Vagina (tissue), 2 donors: ENCODE measurements at regions not wholly inside any gene's neighbourhood (a gene's known extent, or its start where the extent isn't known, plus 50 kb on each side); places are given as distances from the start of the nearest gene placed in this dataset.

Source experiments
- DNase-seq, 2 donors: peaks; one replicate each; pipeline ENCODE4 v3.0.0-alpha.2; 2017; ENCODE audit errors: extremely low spot score in 2 of 2
- H3K27ac ChIP-seq: fragments of 200-600 bp; sonication (generic); one replicate; pipeline ENCODE4 v1.5.1; 2019
- H3K27me3 ChIP-seq: fragments of 200-600 bp; sonication (generic); one replicate; pipeline ENCODE4 v1.5.1; 2019
- H3K36me3 ChIP-seq, 2 donors: fragments of 200-600 bp; sonication (generic); one replicate each; pipeline ENCODE4 v1.5.1; 2017 to 2019
- H3K4me1 ChIP-seq: fragments of 200-600 bp; sonication (generic); one replicate; pipeline ENCODE4 v1.5.1; 2019
- H3K4me3 ChIP-seq, 2 donors: fragments of 200-600 bp; sonication (generic); 1 replicate in 1 of 2; 2 replicates in 1 of 2; pipeline ENCODE4 v1.5.1; 2016 to 2019
- H3K9me3 ChIP-seq: fragments of 200-600 bp; sonication (generic); one replicate; pipeline ENCODE4 v1.5.1; 2019
- POLR2A ChIP-seq, 2 donors: fragments of 450-650 bp; IDR thresholded peaks; one replicate each; pipeline ENCODE4 v1.6.1; 2017; ENCODE audit warnings: antibody characterized with exemption in 2 of 2, mild to moderate bottlenecking in 2 of 2, moderate library complexity in 2 of 2
- POLR2AphosphoS5 ChIP-seq, 2 donors: sonication (generic); formaldehyde crosslinking; IDR thresholded peaks; one replicate each; pipeline ENCODE4 v1.9.0; 2017; ENCODE audit warnings: antibody characterized with exemption in 2 of 2, mild to moderate bottlenecking in 2 of 2, low read depth in 1 of 2; ENCODE audit not compliant: insufficient read depth in 1 of 2
- intact Hi-C: fragments of 100-400 bp; cut with DNase I; formaldehyde crosslinking; loops from one replicate; pipeline ENCODE4 v1.15.1; 2023
- TF ChIP-seq, protein P1 (sequence below), 3 experiments: fragments of 450-650 bp in 2 of 3; fragments of 200-600 bp in 1 of 3; sonication (generic) in 1 of 3; IDR thresholded peaks; one replicate each; pipeline ENCODE4 v1.5.1; 2017 to 2019; ENCODE audit warnings: antibody characterized with exemption in 3 of 3, mild to moderate bottlenecking in 2 of 3, moderate library complexity in 2 of 3

- Histone ChIP-seq H3K9me3 (no peaks in the 10 kb centered on the region), H3K4me3 (no peak overlapping the region), H3K27ac (no peak overlapping the region), H3K4me1 (no peaks in the 10 kb centered on the region), H3K36me3 (no peaks in the 10 kb centered on the region), H3K27me3 (no peaks in the 10 kb centered on the region)
- intact Hi-C loops = no loop called here
- no peak for DNase-seq
- TF ChIP-seq POLR2AphosphoS5 (IDR thresholded peaks at IDR 0.05; ENCODE audit: insufficient read depth in 1 of 2, low read depth in 1 of 2) (no peak), POLR2A (IDR thresholded peaks at IDR 0.05) (no peak)
- TF ChIP-seq, protein P1, sequence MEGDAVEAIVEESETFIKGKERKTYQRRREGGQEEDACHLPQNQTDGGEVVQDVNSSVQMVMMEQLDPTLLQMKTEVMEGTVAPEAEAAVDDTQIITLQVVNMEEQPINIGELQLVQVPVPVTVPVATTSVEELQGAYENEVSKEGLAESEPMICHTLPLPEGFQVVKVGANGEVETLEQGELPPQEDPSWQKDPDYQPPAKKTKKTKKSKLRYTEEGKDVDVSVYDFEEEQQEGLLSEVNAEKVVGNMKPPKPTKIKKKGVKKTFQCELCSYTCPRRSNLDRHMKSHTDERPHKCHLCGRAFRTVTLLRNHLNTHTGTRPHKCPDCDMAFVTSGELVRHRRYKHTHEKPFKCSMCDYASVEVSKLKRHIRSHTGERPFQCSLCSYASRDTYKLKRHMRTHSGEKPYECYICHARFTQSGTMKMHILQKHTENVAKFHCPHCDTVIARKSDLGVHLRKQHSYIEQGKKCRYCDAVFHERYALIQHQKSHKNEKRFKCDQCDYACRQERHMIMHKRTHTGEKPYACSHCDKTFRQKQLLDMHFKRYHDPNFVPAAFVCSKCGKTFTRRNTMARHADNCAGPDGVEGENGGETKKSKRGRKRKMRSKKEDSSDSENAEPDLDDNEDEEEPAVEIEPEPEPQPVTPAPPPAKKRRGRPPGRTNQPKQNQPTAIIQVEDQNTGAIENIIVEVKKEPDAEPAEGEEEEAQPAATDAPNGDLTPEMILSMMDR (IDR thresholded peaks at IDR 0.05) = no peak
Measured at GRCh38 chr13:106850973-106851650, 283.2 kb upstream of the ARGLU1 start.

GRCh38 chr13:106846571-106847448, 278.9 kb upstream of the ARGLU1 start:
- Histone ChIP-seq H3K9me3 (no peaks in the 10 kb centered on the region), H3K27me3 (no peaks in the 10 kb centered on the region), H3K4me1 (no peaks in the 10 kb centered on the region), H3K4me3 (no peak overlapping the region), H3K36me3 (no peaks in the 10 kb centered on the region), H3K27ac (no peak overlapping the region)
- TF ChIP-seq, protein P1 (IDR thresholded peaks at IDR 0.05) = no peak
- TF ChIP-seq POLR2A (IDR thresholded peaks at IDR 0.05) = no peak
- no peak for TF ChIP-seq POLR2AphosphoS5 (IDR thresholded peaks at IDR 0.05; ENCODE audit: insufficient read depth in 1 of 2, low read depth in 1 of 2)
- intact Hi-C loops = no loop called here
- no peak for DNase-seq

- Histone ChIP-seq H3K9me3 (no peaks in the 10 kb centered on the region), H3K36me3 (no peaks in the 10 kb centered on the region), H3K4me1 (no peaks in the 10 kb centered on the region), H3K27ac (no peak overlapping the region), H3K27me3 (no peaks in the 10 kb centered on the region), H3K4me3 (no peak overlapping the region)
- intact Hi-C loops = no loop called here
- TF ChIP-seq, protein P1 (IDR thresholded peaks at IDR 0.05) = no peak
- TF ChIP-seq POLR2AphosphoS5 (IDR thresholded peaks at IDR 0.05; ENCODE audit: insufficient read depth in 1 of 2, low read depth in 1 of 2) (no peak), POLR2A (IDR thresholded peaks at IDR 0.05) (no peak)
- no peak for DNase-seq
Measured at GRCh38 chr13:106836186-106836802, 268.4 kb upstream of the ARGLU1 start.

DNA sequence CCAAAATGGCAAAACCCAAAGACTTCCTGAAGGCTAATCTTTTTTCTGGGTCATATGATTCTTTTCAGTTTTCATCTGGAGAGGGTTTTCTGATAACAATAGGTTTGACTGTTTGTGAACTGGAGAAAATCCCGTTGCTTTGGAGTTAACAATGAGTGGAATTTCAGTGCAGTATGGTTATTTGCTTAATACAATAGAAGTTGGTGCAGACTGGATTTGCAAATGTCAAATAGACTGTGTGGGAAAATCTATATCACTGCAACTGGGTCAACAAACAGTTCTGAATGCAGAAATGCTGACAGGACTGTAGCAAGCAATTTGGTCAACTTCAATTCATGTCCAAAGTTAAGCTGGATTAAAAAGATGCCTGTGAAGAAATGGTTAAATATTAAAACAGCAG, 267.5 kb upstream of the ARGLU1 start:
- Histone ChIP-seq H3K4me3 (no peak overlapping the region), H3K27me3 (no peaks in the 10 kb centered on the region), H3K27ac (no peak overlapping the region), H3K9me3 (no peaks in the 10 kb centered on the region), H3K36me3 (no peaks in the 10 kb centered on the region), H3K4me1 (no peaks in the 10 kb centered on the region)
- no peak for TF ChIP-seq POLR2AphosphoS5 (IDR thresholded peaks at IDR 0.05; ENCODE audit: insufficient read depth in 1 of 2, low read depth in 1 of 2)
- TF ChIP-seq, protein P1 (IDR thresholded peaks at IDR 0.05) = no peak
- TF ChIP-seq POLR2A (IDR thresholded peaks at IDR 0.05) = no peak
- intact Hi-C loops = no loop called here
- DNase-seq = no peak
